Neural cell (in vitro differentiated cells): ENCODE measurements at regions not wholly inside any gene's neighbourhood (a gene's known extent, or its start where the extent isn't known, plus 50 kb on each side); places are given as distances from the start of the nearest gene placed in this dataset.

Experiments used
- CTCF ChIP-seq: fragments of 450-650 bp; IDR thresholded peaks from 2 replicates; pipeline ENCODE4 v1.5.1; 2014; ENCODE audit warnings: antibody characterized with exemption, mild to moderate bottlenecking, moderate library complexity; ENCODE audit not compliant: poor library complexity, severe bottlenecking
- EZH2 ChIP-seq: fragments of 200-600, 300-800 bp; shearing (Covaris generic), sonication (generic); IDR thresholded peaks from 2 replicates; pipeline ENCODE4 v1.6.1; 2014; ENCODE audit warnings: antibody characterized with exemption, low read length, borderline replicate concordance, mild to moderate bottlenecking; ENCODE audit not compliant: insufficient read depth, poor library complexity, severe bottlenecking
- POLR2AphosphoS5 ChIP-seq: IDR thresholded peaks from 2 replicates; pipeline ENCODE4 v1.6.1; 2012
- RAD21 ChIP-seq: fragments of 450-650 bp; conservative IDR thresholded peaks from 2 replicates; pipeline ENCODE4 v1.6.1; 2014; ENCODE audit warnings: antibody characterized with exemption, mild to moderate bottlenecking, moderate library complexity
- REST ChIP-seq: IDR thresholded peaks from 2 replicates; pipeline ENCODE4 v1.6.1; 2012; ENCODE audit warnings: borderline replicate concordance
- SMC3 ChIP-seq: fragments of 450-650 bp; conservative IDR thresholded peaks from 2 replicates; pipeline ENCODE4 v1.6.1; 2014; ENCODE audit warnings: antibody characterized with exemption, mild to moderate bottlenecking, moderate library complexity; ENCODE audit not compliant: poor library complexity
- TAF1 ChIP-seq: IDR thresholded peaks from 2 replicates; pipeline ENCODE4 v1.6.1; 2012; ENCODE audit warnings: low read depth

- TF ChIP-seq CTCF (no peak), TAF1 (no peak), EZH2 (no peak), REST (no peak), RAD21 (no peak), POLR2AphosphoS5 (no peak), SMC3 (no peak)
Measured at GRCh38 chr9:108467653-108468324, 388.0 kb downstream of the ACTL7B start.
